ENCODE measurements at regions not wholly inside any gene's neighbourhood (a gene's known extent, or its start where the extent isn't known, plus 50 kb on each side); places are given as distances from the start of the nearest gene placed in this dataset.

GRCh38 chr7:109101332-109101731 lies 531.7 kb downstream of the DNAJB9 start:
- no peak for TF ChIP-seq CTCF (IDR thresholded peaks at IDR 0.05 in 4 of 5, conservative IDR thresholded peaks at IDR 0.05 in 1 of 5)
- TF ChIP-seq POLR2A (IDR thresholded peaks at IDR 0.05), result no peak
